ENCODE measurements at regions not wholly inside any gene's neighbourhood (a gene's known extent, or its start where the extent isn't known, plus 50 kb on each side); places are given as distances from the start of the nearest gene placed in this dataset.

- no peak for TF ChIP-seq POLR2AphosphoS5 (IDR thresholded peaks at IDR 0.05; ENCODE audit: low read depth, low read length)
- TF ChIP-seq POLR2A (IDR thresholded peaks at IDR 0.05; ENCODE audit: low read depth, low read length) = no peak
- TF ChIP-seq TAF1 (IDR thresholded peaks at IDR 0.05; ENCODE audit: borderline replicate concordance, low read depth, low read length) = no peak
Measured at GRCh38 chr15:93424131-93424530, 335.1 kb upstream of the RGMA start.
